SK-N-SH (cell line): ENCODE measurements at regions not wholly inside any gene's neighbourhood (a gene's known extent, or its start where the extent isn't known, plus 50 kb on each side); places are given as distances from the start of the nearest gene placed in this dataset.

Source experiments
- CTCF ChIA-PET: fragments of 300-600, 350-600 bp; formaldehyde crosslinking; extraction: SDS; loops from one replicate; lab custom pipeline; 2021; lab: Yijun Ruan, JAX
- POLR2A ChIA-PET: fragments of 350-600 bp; sonication (Branson Sonifier 250); formaldehyde crosslinking; extraction: SDS; loops from one replicate; lab custom pipeline; 2020; ENCODE audit warnings: antibody characterized with exemption, inconsistent platforms; lab: Yijun Ruan, JAX
- DNase-seq: peaks from one replicate; pipeline ENCODE4 v3.0.0; 2012
- H2AFZ ChIP-seq: fragments of 200-600 bp; sonication (generic); 2 replicates; pipeline ENCODE4 v1.8.1; 2016; ENCODE audit warnings: antibody characterized with exemption, mild to moderate bottlenecking, low read depth
- H3F3A ChIP-seq: fragments of 200-600 bp; sonication (generic); replicated peaks from 2 replicates; pipeline ENCODE3; 2016; ENCODE audit warnings: antibody characterized with exemption, mild to moderate bottlenecking; ENCODE audit not compliant: insufficient read depth
- H3K27ac ChIP-seq, 2 experiments: fragments of 200-500 bp in 1 of 2; fragments of 200-600 bp in 1 of 2; sonication (Bioruptor generic) in 1 of 2; sonication (generic), shearing (Covaris generic) in 1 of 2; 2 replicates each; pipeline versions ENCODE4 v1.5.1 to v1.6.1; 2014 to 2016; ENCODE audit warnings: low read depth in 2 of 2, inconsistent platforms in 1 of 2, low read length in 1 of 2, mild to moderate bottlenecking in 1 of 2, mixed read lengths in 1 of 2
- H3K27me3 ChIP-seq: fragments of 200-600 bp; sonication (generic), shearing (Covaris generic); 2 replicates; pipeline ENCODE4 v1.6.1; 2016; ENCODE audit warnings: mixed run types; ENCODE audit not compliant: insufficient read depth
- H3K36me3 ChIP-seq, 2 experiments: fragments of 200-500 bp in 1 of 2; fragments of 200-600 bp in 1 of 2; sonication (Bioruptor generic) in 1 of 2; sonication (generic) in 1 of 2; replicated peaks in 1 of 2; 2 replicates each; pipeline versions ENCODE3 to v1.5.1; 2014 to 2016; ENCODE audit warnings: low read length in 1 of 2, mild to moderate bottlenecking in 1 of 2; ENCODE audit not compliant: insufficient read depth in 2 of 2, control insufficient read depth in 1 of 2
- H3K4me1 ChIP-seq, 2 experiments: fragments of 200-500 bp in 1 of 2; fragments of 200-600 bp in 1 of 2; sonication (Bioruptor generic) in 1 of 2; sonication (generic), shearing (Covaris generic) in 1 of 2; 2 replicates each; pipeline versions ENCODE4 v1.5.1 to v1.6.1; 2014 to 2016; ENCODE audit warnings: low read depth in 1 of 2, low read length in 1 of 2, mixed run types in 1 of 2; ENCODE audit not compliant: insufficient read depth in 2 of 2, control insufficient read depth in 1 of 2
- H3K4me2 ChIP-seq: fragments of 200-600 bp; sonication (generic), shearing (Covaris generic); 2 replicates; pipeline ENCODE4 v1.6.1; 2017; ENCODE audit warnings: mixed run types
- H3K4me3 ChIP-seq, 2 experiments: fragments of 200-500 bp in 1 of 2; fragments of 200-600 bp in 1 of 2; sonication (Bioruptor generic) in 1 of 2; sonication (generic), shearing (Covaris generic) in 1 of 2; 2 replicates each; pipeline versions ENCODE4 v1.5.1 to v1.8.1; 2014 to 2016; ENCODE audit warnings: low read depth in 2 of 2, inconsistent platforms in 1 of 2, low read length in 1 of 2, mild to moderate bottlenecking in 1 of 2, mixed read lengths in 1 of 2, moderate library complexity in 1 of 2
- H3K79me2 ChIP-seq: fragments of 200-600 bp; sonication (generic); 2 replicates; pipeline ENCODE4 v1.8.1; 2017; ENCODE audit warnings: mild to moderate bottlenecking; ENCODE audit not compliant: insufficient read depth
- H3K9ac ChIP-seq: fragments of 200-600 bp; sonication (generic); 2 replicates; pipeline ENCODE4 v1.6.1; 2017; ENCODE audit warnings: mixed run types
- H3K9me2 ChIP-seq: fragments of 200-600 bp; sonication (generic); 2 replicates; pipeline ENCODE4 v1.6.1; 2017; ENCODE audit warnings: mixed run types
- H3K9me3 ChIP-seq: fragments of 200-600 bp; sonication (generic); 2 replicates; pipeline ENCODE4 v1.6.1; 2017; ENCODE audit warnings: mixed run types, mild to moderate bottlenecking, moderate library complexity
- H4K20me1 ChIP-seq: fragments of 200-600 bp; sonication (generic); 2 replicates; pipeline ENCODE4 v1.6.1; 2017; ENCODE audit warnings: mild to moderate bottlenecking, mixed run types; ENCODE audit not compliant: insufficient read depth
- FOXJ3 ChIP-seq: sonication (generic); formaldehyde crosslinking; IDR thresholded peaks from 2 replicates; pipeline ENCODE4 v1.5.1; 2020; ENCODE audit warnings: mild to moderate bottlenecking, missing genetic modification reagents
- IRF3 ChIP-seq: fragments of 150-350 bp; IDR thresholded peaks from 2 replicates; pipeline ENCODE4 v1.6.1; 2016; ENCODE audit warnings: mild to moderate bottlenecking, low read depth, low read length
- MAX ChIP-seq: IDR thresholded peaks from 2 replicates; pipeline ENCODE4 v1.4.0; 2012; ENCODE audit warnings: low read depth
- MXI1 ChIP-seq: IDR thresholded peaks from 2 replicates; pipeline ENCODE4 v1.6.1; 2012; ENCODE audit warnings: mild to moderate bottlenecking, low read depth, low read length, improper control_type of control experiment
- PBX3 ChIP-seq: IDR thresholded peaks from 2 replicates; pipeline ENCODE4; 2012
- RAD21 ChIP-seq: IDR thresholded peaks from 2 replicates; pipeline ENCODE4 v1.6.1; 2012; ENCODE audit warnings: mild to moderate bottlenecking, low read length
- REST ChIP-seq: IDR thresholded peaks from 2 replicates; pipeline ENCODE4 v1.6.1; 2012; ENCODE audit warnings: mild to moderate bottlenecking, low read depth, low read length, moderate library complexity
- RFX5 ChIP-seq: IDR thresholded peaks from 2 replicates; pipeline ENCODE4 v1.6.1; 2012; ENCODE audit warnings: mild to moderate bottlenecking, improper control_type of control experiment, low read length
- RXRA ChIP-seq: IDR thresholded peaks from 2 replicates; pipeline ENCODE4 v1.4.0; 2012; ENCODE audit warnings: low read depth, mild to moderate bottlenecking, borderline replicate concordance
- SIN3A ChIP-seq: IDR thresholded peaks from 2 replicates; pipeline ENCODE4 v1.6.1; 2012; ENCODE audit warnings: low read depth, mild to moderate bottlenecking, low read length, moderate library complexity, borderline replicate concordance
- WGBS: methylation state at CpG from one replicate; pipeline ENCODE4 v1.1.6; 2017; ENCODE audit warnings: low lambda C conversion rate; 5-methylcytosine and 5-hydroxymethylcytosine counted together
- TF ChIP-seq, protein P1 (sequence below): IDR thresholded peaks from 2 replicates; pipeline ENCODE4 v1.4.0; 2012; ENCODE audit warnings: low read depth, borderline replicate concordance

- DNase-seq = no peak
- TF ChIP-seq REST (no peak), IRF3 (no peak), RFX5 (no peak), RXRA (no peak), MAX (no peak), SIN3A (no peak), FOXJ3 (no peak), PBX3 (no peak), MXI1 (no peak), RAD21 (no peak)
- TF ChIP-seq, protein P1, sequence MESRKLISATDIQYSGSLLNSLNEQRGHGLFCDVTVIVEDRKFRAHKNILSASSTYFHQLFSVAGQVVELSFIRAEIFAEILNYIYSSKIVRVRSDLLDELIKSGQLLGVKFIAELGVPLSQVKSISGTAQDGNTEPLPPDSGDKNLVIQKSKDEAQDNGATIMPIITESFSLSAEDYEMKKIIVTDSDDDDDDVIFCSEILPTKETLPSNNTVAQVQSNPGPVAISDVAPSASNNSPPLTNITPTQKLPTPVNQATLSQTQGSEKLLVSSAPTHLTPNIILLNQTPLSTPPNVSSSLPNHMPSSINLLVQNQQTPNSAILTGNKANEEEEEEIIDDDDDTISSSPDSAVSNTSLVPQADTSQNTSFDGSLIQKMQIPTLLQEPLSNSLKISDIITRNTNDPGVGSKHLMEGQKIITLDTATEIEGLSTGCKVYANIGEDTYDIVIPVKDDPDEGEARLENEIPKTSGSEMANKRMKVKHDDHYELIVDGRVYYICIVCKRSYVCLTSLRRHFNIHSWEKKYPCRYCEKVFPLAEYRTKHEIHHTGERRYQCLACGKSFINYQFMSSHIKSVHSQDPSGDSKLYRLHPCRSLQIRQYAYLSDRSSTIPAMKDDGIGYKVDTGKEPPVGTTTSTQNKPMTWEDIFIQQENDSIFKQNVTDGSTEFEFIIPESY = no peak
- no peak overlapping the region for H3K4me3 ChIP-seq
- H3K9me2 ChIP-seq = no peaks in the 10 kb centered on the region
- H3K9me3 ChIP-seq = no peaks in the 10 kb centered on the region
- H2AFZ ChIP-seq = no peak overlapping the region
- no peak overlapping the region for H3K27ac ChIP-seq
- no peaks in the 10 kb centered on the region for H3K36me3 ChIP-seq
- no peaks in the 10 kb centered on the region for H3F3A ChIP-seq
- WGBS = 6% methylated on average over 1 of the region's 1 CpG
- ChIA-PET CTCF (no interaction called here), POLR2A (no interaction called here)
- no peaks in the 10 kb centered on the region for H3K27me3 ChIP-seq
- no peak overlapping the region for H3K9ac ChIP-seq
- H3K4me1 ChIP-seq = no peaks in the 10 kb centered on the region
- H3K79me2 ChIP-seq = no peaks in the 10 kb centered on the region
- H4K20me1 ChIP-seq = no peaks in the 10 kb centered on the region
- H3K4me2 ChIP-seq = no peak overlapping the region
These were observed 342.9 kb downstream of the TSN start for GRCh38 chr2:122098306-122098705.
